H1 (cell line): ENCODE measurements at regions not wholly inside any gene's neighbourhood (a gene's known extent, or its start where the extent isn't known, plus 50 kb on each side); places are given as distances from the start of the nearest gene placed in this dataset.

Experiments
- CTCF ChIP-seq, 3 experiments: IDR thresholded peaks; 1 replicate in 2 of 3; 2 replicates in 1 of 3; pipeline versions ENCODE4 v1.5.1 to v1.6.1; 2011; ENCODE audit warnings: low read length in 3 of 3, mild to moderate bottlenecking in 3 of 3, inconsistent platforms in 2 of 3, low read depth in 1 of 3, moderate library complexity in 1 of 3; ENCODE audit not compliant: insufficient read depth in 1 of 3; ENCODE audit errors: control extremely low read depth in 1 of 3
- EZH2 ChIP-seq: fragments of 200-600 bp; sonication (generic); IDR thresholded peaks from 2 replicates; pipeline ENCODE4 v1.7.1; 2012; ENCODE audit warnings: low read depth, mild to moderate bottlenecking, moderate library complexity, low read length, inconsistent platforms; ENCODE audit not compliant: severe bottlenecking
- SUZ12 ChIP-seq: fragments of 200-600 bp; sonication (generic); IDR thresholded peaks from 2 replicates; pipeline ENCODE4 v1.6.1; 2012; ENCODE audit warnings: mild to moderate bottlenecking, inconsistent platforms, low read length, moderate library complexity, mixed read lengths
- TAF1 ChIP-seq: IDR thresholded peaks from 2 replicates; pipeline ENCODE4 v1.6.1; 2011; ENCODE audit warnings: mild to moderate bottlenecking, low read depth, low read length
- TAF7 ChIP-seq: optimal IDR thresholded peaks from 2 replicates; pipeline ENCODE3; 2011; ENCODE audit warnings: low read depth, mild to moderate bottlenecking, inconsistent platforms, low read length, moderate library complexity, borderline replicate concordance

- TF ChIP-seq EZH2 (no peak), CTCF (IDR thresholded peaks at IDR 0.05; ENCODE audit: control extremely low read depth in 1 of 3, insufficient read depth in 1 of 3, low read depth in 1 of 3, low read length in 3 of 3) (no peak), TAF7 (no peak), TAF1 (no peak), SUZ12 (no peak)
Measured at GRCh38 chr18:34121200-34121721, 103.5 kb downstream of the NOL4 start.
